NCI-H446 (cell line): ENCODE measurements at regions not wholly inside any gene's neighbourhood (a gene's known extent, or its start where the extent isn't known, plus 50 kb on each side); places are given as distances from the start of the nearest gene placed in this dataset.

Source experiments
- DNase-seq, 2 experiments: peaks; one replicate each; lab custom pipeline; 2025; lab: John Stamatoyannopoulos, UW

GRCh38 chr14:65934070-65934435 is 521.5 kb downstream of the FUT8 start:
- no peak for DNase-seq

- DNase-seq: no peak
Measured at GRCh38 chr14:65936342-65936975, 523.9 kb downstream of the FUT8 start.

- no peak for DNase-seq
Measured at GRCh38 chr14:65937079-65937959, 524.8 kb downstream of the FUT8 start.

GRCh38 chr14:65937960-65938316 is 525.4 kb downstream of the FUT8 start:
- no peak for DNase-seq

- DNase-seq: no peak
Measured at GRCh38 chr14:65938738-65939137, 526.2 kb downstream of the FUT8 start.

- no peak for DNase-seq
Measured at GRCh38 chr14:65939184-65939583, 526.7 kb downstream of the FUT8 start.

GRCh38 chr14:65940056-65940735 is 527.7 kb downstream of the FUT8 start:
- no peak for DNase-seq

GRCh38 chr14:65941091-65941490 is 528.6 kb downstream of the FUT8 start:
- DNase-seq: no peak

- DNase-seq: no peak
Measured at GRCh38 chr14:65943150-65943549, 530.6 kb downstream of the FUT8 start.

- DNase-seq: no peak
Measured at GRCh38 chr14:65943916-65944410, 531.4 kb downstream of the FUT8 start.

- no peak for DNase-seq
Measured at GRCh38 chr14:65945327-65945726, 532.8 kb downstream of the FUT8 start.

- DNase-seq: no peak
Measured at GRCh38 chr14:65946494-65946893, 534.0 kb downstream of the FUT8 start.

GRCh38 chr14:65948302-65948701 is 535.8 kb downstream of the FUT8 start:
- no peak for DNase-seq

GRCh38 chr14:65949711-65950516 is 536.3 kb upstream of the CCDC196 start:
- DNase-seq: peak in 1 of 2 experiments; percentile 20

GRCh38 chr14:65954942-65955341 is 531.2 kb upstream of the CCDC196 start:
- DNase-seq: no peak

- no peak for DNase-seq
Measured at GRCh38 chr14:65957631-65958205, 528.5 kb upstream of the CCDC196 start.

GRCh38 chr14:65958664-65959562 is 527.3 kb upstream of the CCDC196 start:
- peak; percentile 1 to 51 for DNase-seq

GRCh38 chr14:65959563-65960024 is 526.6 kb upstream of the CCDC196 start:
- no peak for DNase-seq

GRCh38 chr14:65961004-65961403 is 525.2 kb upstream of the CCDC196 start:
- peak in 1 of 2 experiments; percentile 46 for DNase-seq

- no peak for DNase-seq
Measured at GRCh38 chr14:65962952-65963351, 523.2 kb upstream of the CCDC196 start.
